NCI-H69 (cell line): ENCODE measurements at regions not wholly inside any gene's neighbourhood (a gene's known extent, or its start where the extent isn't known, plus 50 kb on each side); places are given as distances from the start of the nearest gene placed in this dataset.
"Not testable (repeated sequence)": the region's sequence is repeated elsewhere in the genome, so short reads cannot be mapped to it uniquely, and the experiment has no call there.

Experiments
- DNase-seq: peaks from one replicate; lab custom pipeline; 2025; lab: John Stamatoyannopoulos, UW

GRCh38 chr18:68229351-68229750 is 485.6 kb downstream of the TMX3 start:
- DNase-seq = no peak

- no peak for DNase-seq
Observed at GRCh38 chr18:68221111-68221724, 493.7 kb downstream of the TMX3 start.

- DNase-seq = no peak
Observed at GRCh38 chr18:68220458-68220857, 494.4 kb downstream of the TMX3 start.

GRCh38 chr18:68219872-68220271 is 495.0 kb downstream of the TMX3 start:
- DNase-seq = no peak

GRCh38 chr18:68219274-68219673 is 495.6 kb downstream of the TMX3 start:
- no peak for DNase-seq

- no peak for DNase-seq
Observed at GRCh38 chr18:68215931-68216330, 499.0 kb downstream of the TMX3 start.

- no peak for DNase-seq
Observed at GRCh38 chr18:68186039-68186438, 528.9 kb downstream of the TMX3 start.

GRCh38 chr18:68181956-68182355 is 533.0 kb downstream of the TMX3 start:
- no peak for DNase-seq

GRCh38 chr18:68179811-68180210 is 535.1 kb downstream of the TMX3 start:
- no peak for DNase-seq

- DNase-seq = no peak
Observed at GRCh38 chr18:68178921-68179320, 536.0 kb downstream of the TMX3 start.

- peak; percentile 28 for DNase-seq
Observed at GRCh38 chr18:68177807-68178702, 536.9 kb downstream of the TMX3 start.

- no peak for DNase-seq
Observed at GRCh38 chr18:68176901-68177300, 538.0 kb downstream of the TMX3 start.

GRCh38 chr18:68172842-68173549 is 541.9 kb downstream of the TMX3 start:
- no peak for DNase-seq

GRCh38 chr18:68164909-68165308 is 550.0 kb downstream of the TMX3 start:
- DNase-seq = no peak

- not testable (repeated sequence) for DNase-seq
Observed at GRCh38 chr18:68153821-68154220, 561.1 kb downstream of the TMX3 start.

- peak; percentile 59 for DNase-seq
Observed at GRCh38 chr18:68152770-68153169, 562.1 kb downstream of the TMX3 start.

- peak; percentile 62 for DNase-seq
Observed at GRCh38 chr18:68150961-68151360, 563.9 kb downstream of the TMX3 start.

GRCh38 chr18:68148863-68149262 is 566.0 kb downstream of the TMX3 start:
- DNase-seq = peak; percentile 11

GRCh38 chr18:68147728-68148127 is 567.2 kb downstream of the TMX3 start:
- no peak for DNase-seq

GRCh38 chr18:68121826-68122225 is 593.1 kb downstream of the TMX3 start:
- no peak for DNase-seq

GRCh38 chr18:68121308-68121707 is 593.6 kb downstream of the TMX3 start:
- peak; percentile 24 for DNase-seq

GRCh38 chr18:68114989-68115388 is 598.5 kb upstream of the DSEL start:
- DNase-seq = no peak

- no peak for DNase-seq
Observed at GRCh38 chr18:68104036-68104435, 587.5 kb upstream of the DSEL start.
